ENCODE measurements at regions not wholly inside any gene's neighbourhood (a gene's known extent, or its start where the extent isn't known, plus 50 kb on each side); places are given as distances from the start of the nearest gene placed in this dataset.

GRCh38 chr3:70729845-70730244 is 417.4 kb upstream of the MDFIC2 start:
- Histone ChIP-seq H3K4me3 (no peak overlapping the region), H3K4me1 (peaks cover 0 to 5% of the 10 kb centered on the region in 2 donors), H3K9me3 (no peaks in the 10 kb centered on the region), H3K27me3 (no peaks in the 10 kb centered on the region), H3K36me3 (no peaks in the 10 kb centered on the region), H3K27ac (no peak overlapping the region)
- no peak for DNase-seq (ENCODE audit: low spot score in 2 of 2)
- intact Hi-C loops (cut with DNase I), result no loop called here
- TF ChIP-seq CTCF (IDR thresholded peaks at IDR 0.05), result no peak

GRCh38 chr3:70728311-70728710 is 415.9 kb upstream of the MDFIC2 start:
- no peaks in the 10 kb centered on the region for H3K36me3 ChIP-seq
- no peaks in the 10 kb centered on the region for H3K9me3 ChIP-seq
- peaks cover 0 to 5% of the 10 kb centered on the region in 2 donors for H3K4me1 ChIP-seq
- no peak for DNase-seq (ENCODE audit: low spot score in 2 of 2)
- H3K27me3 ChIP-seq, result no peaks in the 10 kb centered on the region
- no peak for TF ChIP-seq CTCF (IDR thresholded peaks at IDR 0.05)
- H3K27ac ChIP-seq, result no peak overlapping the region
- intact Hi-C loops (cut with DNase I), result no loop called here
- no peak overlapping the region for H3K4me3 ChIP-seq

GRCh38 chr3:70726961-70727360 is 414.5 kb upstream of the MDFIC2 start:
- intact Hi-C loops (cut with DNase I), result no loop called here
- peaks cover 0 to 5% of the 10 kb centered on the region in 2 donors for H3K4me1 ChIP-seq

GRCh38 chr3:70726096-70726938 is 413.9 kb upstream of the MDFIC2 start:
- H3K27ac ChIP-seq, result no peak overlapping the region
- TF ChIP-seq CTCF (IDR thresholded peaks at IDR 0.05), result no peak
- H3K36me3 ChIP-seq, result no peaks in the 10 kb centered on the region
- H3K4me3 ChIP-seq, result no peak overlapping the region
- H3K4me1 ChIP-seq, result peaks cover 0 to 5% of the 10 kb centered on the region in 2 donors
- no peak for DNase-seq (ENCODE audit: low spot score in 2 of 2)
- H3K9me3 ChIP-seq, result no peaks in the 10 kb centered on the region
- H3K27me3 ChIP-seq, result no peaks in the 10 kb centered on the region
- intact Hi-C loops (cut with DNase I), result no loop called here

More at GRCh38 chr3:70726961-70727360, 414.5 kb upstream of the MDFIC2 start:
- no peak overlapping the region for H3K4me3 ChIP-seq
- H3K27ac ChIP-seq, result no peak overlapping the region
- DNase-seq (ENCODE audit: low spot score in 2 of 2), result no peak
- TF ChIP-seq CTCF (IDR thresholded peaks at IDR 0.05), result no peak
- no peaks in the 10 kb centered on the region for H3K36me3 ChIP-seq
- H3K9me3 ChIP-seq, result no peaks in the 10 kb centered on the region
- no peaks in the 10 kb centered on the region for H3K27me3 ChIP-seq

GRCh38 chr3:70722018-70722417 is 409.6 kb upstream of the MDFIC2 start:
- H3K36me3 ChIP-seq, result no peaks in the 10 kb centered on the region
- peaks cover 2 to 6% of the 10 kb centered on the region in 2 donors for H3K4me1 ChIP-seq
- H3K27me3 ChIP-seq, result no peaks in the 10 kb centered on the region
- no peak for TF ChIP-seq CTCF (IDR thresholded peaks at IDR 0.05)
- no peaks in the 10 kb centered on the region for H3K9me3 ChIP-seq
- DNase-seq (ENCODE audit: low spot score in 2 of 2), result no peak
- intact Hi-C loops (cut with DNase I), result no loop called here
- no peak overlapping the region for H3K4me3 ChIP-seq
- no peak overlapping the region for H3K27ac ChIP-seq

Data from ascending aorta (tissue), 2 donors.